ENCODE measurements at regions not wholly inside any gene's neighbourhood (a gene's known extent, or its start where the extent isn't known, plus 50 kb on each side); places are given as distances from the start of the nearest gene placed in this dataset.
"Not testable (repeated sequence)": the region's sequence is repeated elsewhere in the genome, so short reads cannot be mapped to it uniquely, and the experiment has no call there.

GRCh38 chr4:28444886-28445496, 1584.3 kb downstream of the STIM2 start:
- DNase-seq (no peak), ATAC-seq (no peak)
- no peaks in the 10 kb centered on the region for H3K36me3 ChIP-seq (ENCODE audit: low read depth)
- TF ChIP-seq, protein P1, sequence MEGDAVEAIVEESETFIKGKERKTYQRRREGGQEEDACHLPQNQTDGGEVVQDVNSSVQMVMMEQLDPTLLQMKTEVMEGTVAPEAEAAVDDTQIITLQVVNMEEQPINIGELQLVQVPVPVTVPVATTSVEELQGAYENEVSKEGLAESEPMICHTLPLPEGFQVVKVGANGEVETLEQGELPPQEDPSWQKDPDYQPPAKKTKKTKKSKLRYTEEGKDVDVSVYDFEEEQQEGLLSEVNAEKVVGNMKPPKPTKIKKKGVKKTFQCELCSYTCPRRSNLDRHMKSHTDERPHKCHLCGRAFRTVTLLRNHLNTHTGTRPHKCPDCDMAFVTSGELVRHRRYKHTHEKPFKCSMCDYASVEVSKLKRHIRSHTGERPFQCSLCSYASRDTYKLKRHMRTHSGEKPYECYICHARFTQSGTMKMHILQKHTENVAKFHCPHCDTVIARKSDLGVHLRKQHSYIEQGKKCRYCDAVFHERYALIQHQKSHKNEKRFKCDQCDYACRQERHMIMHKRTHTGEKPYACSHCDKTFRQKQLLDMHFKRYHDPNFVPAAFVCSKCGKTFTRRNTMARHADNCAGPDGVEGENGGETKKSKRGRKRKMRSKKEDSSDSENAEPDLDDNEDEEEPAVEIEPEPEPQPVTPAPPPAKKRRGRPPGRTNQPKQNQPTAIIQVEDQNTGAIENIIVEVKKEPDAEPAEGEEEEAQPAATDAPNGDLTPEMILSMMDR (IDR thresholded peaks at IDR 0.05): no peak
- no peaks in the 10 kb centered on the region for H3K4me1 ChIP-seq (ENCODE audit: low read depth)
- H3K4me3 ChIP-seq: no peak overlapping the region
- H3K9me3 ChIP-seq: no peaks in the 10 kb centered on the region
- intact Hi-C loops (cut with DNase I, micrococcal nuclease): no loop called here

- TF ChIP-seq, protein P1 (IDR thresholded peaks at IDR 0.05): no peak
- peak; percentile 31 for ATAC-seq
- intact Hi-C loops (cut with DNase I, micrococcal nuclease): no loop called here
Measured at GRCh38 chr4:28449085-28449484, 1588.4 kb downstream of the STIM2 start.

DNA sequence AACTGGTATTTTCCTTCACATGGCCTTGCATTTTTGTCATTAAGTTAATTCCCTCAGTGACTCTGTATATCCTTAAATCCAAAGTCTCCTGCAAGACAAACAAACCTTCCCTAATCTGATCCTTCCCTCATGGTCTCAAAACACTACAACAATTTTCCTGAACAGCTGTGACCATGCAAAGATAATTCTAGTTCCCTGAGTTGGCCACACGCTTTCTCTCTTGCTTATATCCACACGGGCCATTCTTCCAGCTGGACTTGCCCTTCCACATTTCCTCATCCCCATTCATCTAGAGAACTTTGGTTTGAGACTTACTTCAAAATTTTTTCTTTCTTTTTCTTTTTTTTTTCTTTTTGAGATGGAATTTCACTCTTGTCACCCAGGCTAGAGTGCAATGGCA, 1590.7 kb downstream of the STIM2 start:
- intact Hi-C loops (cut with DNase I, micrococcal nuclease): no loop called here
- H3K4me1 ChIP-seq (ENCODE audit: low read depth): no peaks in the 10 kb centered on the region
- DNase-seq (no peak), ATAC-seq (no peak)
- H3K4me3 ChIP-seq: no peak overlapping the region
- TF ChIP-seq, protein P1 (IDR thresholded peaks at IDR 0.05): no peak
- H3K36me3 ChIP-seq (ENCODE audit: low read depth): no peaks in the 10 kb centered on the region
- H3K9me3 ChIP-seq: peaks cover 2% of the 10 kb centered on the region

More at GRCh38 chr4:28449085-28449484, 1588.4 kb downstream of the STIM2 start:
- H3K9me3 ChIP-seq: peaks cover 2% of the 10 kb centered on the region
- H3K4me3 ChIP-seq: no peak overlapping the region
- H3K36me3 ChIP-seq (ENCODE audit: low read depth): no peaks in the 10 kb centered on the region
- peak in 1 of 3 donors; percentile 6 for DNase-seq
- H3K4me1 ChIP-seq (ENCODE audit: low read depth): no peaks in the 10 kb centered on the region

GRCh38 chr4:28462766-28463700, 1602.4 kb downstream of the STIM2 start:
- Histone ChIP-seq H3K9me3 (no peaks in the 10 kb centered on the region), H3K36me3 (ENCODE audit: low read depth) (no peaks in the 10 kb centered on the region), H3K4me1 (ENCODE audit: low read depth) (no peaks in the 10 kb centered on the region), H3K4me3 (no peak overlapping the region)
- TF ChIP-seq, protein P1 (IDR thresholded peaks at IDR 0.05): no peak
- intact Hi-C loops (cut with DNase I, micrococcal nuclease): no loop called here
- ATAC-seq (peak; percentile 43), DNase-seq (no peak)

DNA sequence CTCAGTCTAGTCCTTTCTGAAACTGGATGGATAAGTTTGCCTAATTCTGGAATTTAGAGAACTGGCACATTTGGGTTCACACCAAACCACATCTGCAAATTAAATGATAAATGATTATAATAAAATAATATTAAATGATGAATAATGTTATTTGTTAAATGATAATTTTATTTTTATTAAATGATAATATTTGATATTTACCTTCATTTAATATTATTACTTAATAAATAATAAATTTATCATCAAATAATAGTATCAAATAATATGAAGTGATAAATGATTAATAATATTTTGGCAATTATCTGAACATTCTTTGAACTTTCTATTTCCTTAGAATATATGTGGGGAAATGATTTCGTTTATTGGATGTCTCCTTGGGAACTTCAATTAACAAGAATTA, 1604.2 kb downstream of the STIM2 start:
- ATAC-seq: no peak
- no peaks in the 10 kb centered on the region for H3K4me1 ChIP-seq (ENCODE audit: low read depth)
- H3K9me3 ChIP-seq: no peaks in the 10 kb centered on the region
- no peak for DNase-seq
- TF ChIP-seq, protein P1 (IDR thresholded peaks at IDR 0.05): no peak
- H3K36me3 ChIP-seq (ENCODE audit: low read depth): no peaks in the 10 kb centered on the region
- H3K4me3 ChIP-seq: no peak overlapping the region
- intact Hi-C loops (cut with DNase I, micrococcal nuclease): no loop called here

DNA sequence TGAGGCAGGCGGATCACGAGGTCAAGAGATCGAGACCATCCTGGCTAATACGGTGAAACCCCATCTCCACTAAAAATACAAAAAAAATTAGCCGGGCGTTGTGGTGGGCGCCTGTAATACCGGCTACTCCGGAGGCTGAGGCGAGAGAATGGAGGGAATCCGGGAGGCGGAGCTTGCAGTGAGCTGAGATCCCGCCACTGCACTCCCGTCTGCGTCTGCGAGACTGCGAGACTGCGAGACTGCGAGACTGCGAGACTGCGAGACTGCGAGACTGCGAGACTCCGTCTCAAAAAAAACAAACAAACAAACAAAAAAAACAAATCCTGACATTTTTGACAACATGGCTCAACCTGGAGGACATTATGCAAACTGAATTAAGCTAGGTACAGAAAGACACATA, 1606.2 kb downstream of the STIM2 start:
- ATAC-seq; H3K9me3 ChIP-seq; intact Hi-C loops (cut with DNase I, micrococcal nuclease); H3K4me3 ChIP-seq; H3K4me1 ChIP-seq (ENCODE audit: low read depth); H3K36me3 ChIP-seq (ENCODE audit: low read depth); DNase-seq: not testable (repeated sequence)

Measured in mucosa of descending colon (tissue), 3 donors.